ENCODE measurements at regions not wholly inside any gene's neighbourhood (a gene's known extent, or its start where the extent isn't known, plus 50 kb on each side); places are given as distances from the start of the nearest gene placed in this dataset.
"Not testable (repeated sequence)": the region's sequence is repeated elsewhere in the genome, so short reads cannot be mapped to it uniquely, and the experiment has no call there.

GRCh38 chr6:12622566-12622965 is 94.0 kb upstream of the PHACTR1 start:
- DNase-seq (ENCODE audit: low read depth, low spot score), result no peak

GRCh38 chr6:12624142-12624837 is 92.3 kb upstream of the PHACTR1 start:
- no peak for DNase-seq (ENCODE audit: low read depth, low spot score)
- H3K4me3 ChIP-seq (ENCODE audit: low read length), result no peak overlapping the region

More at GRCh38 chr6:12622566-12622965, 94.0 kb upstream of the PHACTR1 start:
- no peak overlapping the region for H3K4me3 ChIP-seq (ENCODE audit: low read length)

DNA sequence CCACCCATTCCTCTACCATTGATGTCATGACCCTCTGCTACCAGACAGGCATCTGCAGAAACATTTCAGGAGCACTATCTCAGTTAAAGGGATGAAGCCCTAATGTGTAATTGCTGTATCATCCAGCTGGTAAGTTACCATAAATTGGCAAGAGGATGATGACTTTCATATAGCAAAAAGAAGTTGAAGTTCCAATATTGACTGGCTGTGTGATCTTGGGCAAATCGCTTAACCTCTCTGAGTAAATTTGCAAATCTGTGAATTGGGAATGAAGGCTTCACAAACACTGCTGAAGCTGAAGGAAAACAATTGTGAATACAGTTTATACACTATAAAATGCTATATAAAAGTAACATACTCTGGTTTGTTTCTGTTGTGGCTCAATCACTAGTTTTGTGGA is 89.5 kb upstream of the PHACTR1 start:
- H3K4me3 ChIP-seq (ENCODE audit: low read length), result no peak overlapping the region
- no peak for DNase-seq (ENCODE audit: low read depth, low spot score)

DNA sequence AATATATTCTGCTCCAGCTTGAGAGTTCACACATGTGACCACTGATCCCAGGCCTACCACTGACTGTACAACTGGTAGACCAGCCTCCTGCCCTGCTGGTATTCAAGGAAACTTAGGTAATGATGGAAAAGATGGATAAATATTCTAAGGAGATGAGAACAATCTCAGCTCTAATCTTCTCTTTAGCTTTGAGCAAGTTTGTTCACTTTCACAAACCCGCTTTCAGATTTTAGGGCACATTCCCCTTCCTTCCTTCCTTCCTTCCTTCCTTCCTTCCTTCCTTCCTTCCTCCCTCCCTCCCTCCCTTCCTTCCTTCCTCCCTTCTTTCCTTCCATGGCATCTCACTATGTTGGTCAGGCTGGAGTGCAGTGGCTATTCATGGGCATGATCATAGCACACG is 88.2 kb upstream of the PHACTR1 start:
- H3K4me3 ChIP-seq (ENCODE audit: low read length), result no peak overlapping the region

GRCh38 chr6:12633746-12634145 is 82.8 kb upstream of the PHACTR1 start:
- H3K4me3 ChIP-seq (ENCODE audit: low read length); DNase-seq (ENCODE audit: low read depth, low spot score): not testable (repeated sequence)

More for the DNA sequence above, 88.2 kb upstream of the PHACTR1 start:
- DNase-seq (ENCODE audit: low read depth, low spot score), result no peak

DNA sequence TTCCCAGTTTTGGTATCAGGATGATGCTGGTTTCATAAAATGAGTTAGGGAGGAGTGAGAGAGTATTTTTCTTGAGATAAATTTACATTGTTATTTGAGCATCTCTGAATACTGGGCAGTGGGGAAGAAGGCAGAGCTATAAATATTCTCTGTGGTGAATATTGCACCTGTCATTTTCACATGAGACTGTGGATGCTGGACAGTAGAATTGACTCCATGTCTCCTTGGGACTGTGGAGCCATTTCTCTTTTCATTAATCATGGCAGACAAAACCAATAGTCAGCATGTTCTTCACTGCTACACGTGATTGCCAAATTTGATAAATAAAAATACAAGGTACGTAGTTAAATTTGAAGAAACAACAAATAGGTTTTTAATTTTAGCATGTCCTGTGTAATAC is 81.2 kb upstream of the PHACTR1 start:
- H3K4me3 ChIP-seq (ENCODE audit: low read length), result no peak overlapping the region
- no peak for DNase-seq (ENCODE audit: low read depth, low spot score)

DNA sequence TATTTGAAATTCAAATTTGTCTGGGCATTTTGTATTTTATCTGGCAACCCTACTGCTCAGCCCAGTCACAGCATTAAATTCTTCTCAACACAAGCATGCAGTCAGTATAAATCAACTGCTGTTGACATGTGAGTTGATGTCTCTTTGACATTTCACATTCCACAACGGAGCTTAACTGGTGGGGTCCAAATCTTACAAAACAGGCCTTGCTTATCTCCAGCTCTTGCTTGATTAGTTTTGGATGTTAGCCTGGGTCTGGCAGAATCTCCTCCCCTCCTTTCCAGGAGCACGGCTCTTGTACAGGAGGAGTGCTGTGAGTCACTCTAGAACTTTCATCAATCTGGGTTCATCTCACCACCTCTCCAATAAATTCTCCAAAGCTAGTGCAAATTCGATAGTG is 80.8 kb upstream of the PHACTR1 start:
- H3K4me3 ChIP-seq (ENCODE audit: low read length), result no peak overlapping the region
- DNase-seq (ENCODE audit: low read depth, low spot score), result no peak

DNA sequence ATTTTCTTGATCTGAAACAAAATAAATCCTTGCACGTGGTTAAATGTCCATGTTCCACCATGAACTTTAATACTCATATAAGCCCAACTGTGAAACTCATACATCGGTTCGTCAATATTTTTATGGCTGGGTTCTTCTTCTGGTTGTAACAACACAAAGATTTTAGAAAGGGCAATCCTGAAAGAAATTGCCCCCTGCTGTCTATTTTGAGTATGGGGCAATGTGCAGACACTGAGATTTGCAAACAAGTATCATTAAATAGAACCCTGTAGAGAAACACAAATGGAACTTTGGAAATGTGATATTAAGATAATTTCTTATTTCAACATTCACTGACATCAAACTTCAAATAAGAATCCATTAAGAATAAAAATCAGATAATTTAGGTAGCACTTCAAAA is 80.2 kb upstream of the PHACTR1 start:
- no peak overlapping the region for H3K4me3 ChIP-seq (ENCODE audit: low read length)
- DNase-seq (ENCODE audit: low read depth, low spot score), result no peak

DNA sequence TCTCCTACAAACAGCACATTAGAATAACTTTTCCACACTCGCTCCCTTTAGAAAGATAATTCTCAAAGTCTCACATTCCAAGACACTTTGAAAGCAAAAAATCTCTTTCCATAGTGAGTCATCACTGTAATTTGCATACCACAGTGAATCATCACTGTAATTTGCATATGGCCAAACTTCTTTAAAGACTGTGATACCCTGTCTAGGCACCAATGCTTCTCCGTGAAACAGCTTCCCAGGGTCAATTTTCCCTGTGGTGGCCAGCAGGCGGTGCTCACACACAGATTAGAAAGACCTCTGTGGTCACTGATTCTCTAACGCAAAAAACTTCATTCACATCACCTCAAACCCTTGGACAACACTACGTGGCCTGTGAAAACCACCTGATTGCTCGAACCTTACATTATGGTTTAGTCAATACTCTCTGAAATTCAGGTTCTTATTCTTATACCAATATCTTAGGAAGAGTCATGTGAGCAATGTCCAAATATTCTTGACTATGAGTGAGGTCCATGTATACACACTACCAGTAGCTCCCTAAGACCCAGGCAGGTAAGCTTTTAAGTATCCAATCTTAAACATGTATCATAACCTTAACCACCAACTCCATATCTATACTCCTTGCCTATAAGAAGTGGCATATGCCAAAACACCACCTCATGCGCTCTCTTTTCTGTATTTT is 78.5 kb upstream of the PHACTR1 start:
- H3K4me3 ChIP-seq (ENCODE audit: low read length), result no peak overlapping the region
- peak; percentile 29 for DNase-seq (ENCODE audit: low read depth, low spot score)

- DNase-seq (ENCODE audit: low read depth, low spot score), result no peak
- H3K4me3 ChIP-seq (ENCODE audit: low read length), result no peak overlapping the region
Observed at GRCh38 chr6:12640438-12640837, 76.1 kb upstream of the PHACTR1 start.

GRCh38 chr6:12641785-12642184 is 74.8 kb upstream of the PHACTR1 start:
- DNase-seq (ENCODE audit: low read depth, low spot score); H3K4me3 ChIP-seq (ENCODE audit: low read length): not testable (repeated sequence)

GRCh38 chr6:12645941-12646340 is 70.6 kb upstream of the PHACTR1 start:
- H3K4me3 ChIP-seq (ENCODE audit: low read length), result no peak overlapping the region
- DNase-seq (ENCODE audit: low read depth, low spot score), result no peak

DNA sequence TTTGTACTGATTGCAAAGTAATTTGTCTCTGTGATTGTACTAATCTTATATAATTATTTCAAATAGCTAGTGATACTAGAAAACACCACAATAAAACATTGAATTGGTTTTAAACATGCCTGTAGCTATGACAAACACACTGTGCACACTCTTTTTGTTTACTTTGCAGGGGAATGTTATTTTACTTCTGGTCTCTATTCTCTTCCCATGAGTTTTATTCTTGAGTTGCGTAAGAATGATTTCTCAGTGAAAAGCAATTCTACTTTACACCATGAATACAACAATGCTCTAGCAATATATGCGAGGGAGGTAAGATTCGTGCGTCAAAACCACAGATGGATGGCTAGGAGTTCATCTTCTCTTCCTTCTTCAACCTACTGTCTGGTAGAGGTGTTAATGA is 68.4 kb upstream of the PHACTR1 start:
- no peak overlapping the region for H3K4me3 ChIP-seq (ENCODE audit: low read length)
- DNase-seq (ENCODE audit: low read depth, low spot score), result no peak

DNA sequence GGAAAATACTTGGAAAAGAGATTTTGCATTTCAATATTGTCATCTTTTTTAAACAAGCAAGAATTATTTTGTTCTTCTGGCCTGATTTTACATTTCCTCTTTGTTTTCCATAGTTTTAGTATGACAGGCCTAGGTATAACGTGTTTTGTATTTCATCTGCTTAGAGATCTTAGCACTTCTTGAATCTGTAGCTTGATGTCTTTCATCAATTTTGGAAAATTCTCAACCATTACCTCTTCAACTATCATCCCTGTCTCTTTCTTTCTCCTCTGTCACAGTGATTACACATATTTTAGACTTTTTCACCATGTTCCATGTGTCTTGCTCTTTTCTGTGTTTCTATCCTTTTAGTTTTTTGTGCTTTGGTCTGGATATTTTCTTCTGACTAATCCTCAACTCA is 67.2 kb upstream of the PHACTR1 start:
- H3K4me3 ChIP-seq (ENCODE audit: low read length), result no peak overlapping the region
- no peak for DNase-seq (ENCODE audit: low read depth, low spot score)

DNA sequence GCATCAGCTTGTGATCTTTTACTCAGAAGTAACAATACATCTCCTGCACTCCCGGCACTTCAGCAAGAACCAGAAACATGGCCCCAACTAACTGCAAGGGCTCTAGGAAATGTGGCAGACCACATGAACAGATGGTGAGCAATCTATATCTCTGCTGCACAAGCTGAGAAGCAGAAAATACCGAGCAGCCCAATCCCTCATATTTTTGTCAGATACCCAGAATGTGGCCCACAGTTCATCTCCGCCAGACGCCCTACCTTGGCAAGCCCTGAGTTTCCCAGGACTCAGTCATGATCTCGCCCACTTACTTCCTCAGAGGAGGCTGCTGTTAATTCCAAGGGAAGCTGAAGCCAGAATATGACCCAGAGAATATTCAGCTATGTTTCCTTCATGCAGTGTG is 63.1 kb upstream of the PHACTR1 start:
- DNase-seq (ENCODE audit: low read depth, low spot score), result peak; percentile 87
- no peak overlapping the region for H3K4me3 ChIP-seq (ENCODE audit: low read length)

GRCh38 chr6:12654107-12654506 is 62.5 kb upstream of the PHACTR1 start:
- H3K4me3 ChIP-seq (ENCODE audit: low read length), result no peak overlapping the region
- no peak for DNase-seq (ENCODE audit: low read depth, low spot score)

- H3K4me3 ChIP-seq (ENCODE audit: low read length), result no peak overlapping the region
- no peak for DNase-seq (ENCODE audit: low read depth, low spot score)
Observed at GRCh38 chr6:12654514-12654913, 62.1 kb upstream of the PHACTR1 start.

DNA sequence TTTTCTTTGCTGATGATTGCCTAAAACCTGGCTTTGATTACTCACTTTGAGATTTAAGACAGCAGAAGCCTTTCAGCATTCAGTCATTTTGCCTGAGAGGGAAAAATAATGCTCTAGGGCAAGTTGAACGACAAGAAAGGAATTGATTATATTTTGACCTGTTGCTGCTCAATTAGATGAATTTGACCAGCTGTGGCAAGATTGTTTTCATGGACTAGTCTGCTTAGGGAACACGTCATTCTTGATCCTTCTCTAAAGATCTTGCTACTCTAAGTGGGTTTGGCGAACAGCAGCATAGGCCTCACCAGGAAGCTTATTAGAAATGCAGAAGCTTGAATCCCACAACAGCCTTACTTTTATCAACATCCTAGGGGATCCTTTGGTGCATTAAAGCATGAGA is 59.7 kb upstream of the PHACTR1 start:
- H3K4me3 ChIP-seq (ENCODE audit: low read length), result no peak overlapping the region
- DNase-seq (ENCODE audit: low read depth, low spot score), result no peak

GRCh38 chr6:12657884-12658283 is 58.7 kb upstream of the PHACTR1 start:
- DNase-seq (ENCODE audit: low read depth, low spot score), result no peak
- H3K4me3 ChIP-seq (ENCODE audit: low read length), result no peak overlapping the region

DNA sequence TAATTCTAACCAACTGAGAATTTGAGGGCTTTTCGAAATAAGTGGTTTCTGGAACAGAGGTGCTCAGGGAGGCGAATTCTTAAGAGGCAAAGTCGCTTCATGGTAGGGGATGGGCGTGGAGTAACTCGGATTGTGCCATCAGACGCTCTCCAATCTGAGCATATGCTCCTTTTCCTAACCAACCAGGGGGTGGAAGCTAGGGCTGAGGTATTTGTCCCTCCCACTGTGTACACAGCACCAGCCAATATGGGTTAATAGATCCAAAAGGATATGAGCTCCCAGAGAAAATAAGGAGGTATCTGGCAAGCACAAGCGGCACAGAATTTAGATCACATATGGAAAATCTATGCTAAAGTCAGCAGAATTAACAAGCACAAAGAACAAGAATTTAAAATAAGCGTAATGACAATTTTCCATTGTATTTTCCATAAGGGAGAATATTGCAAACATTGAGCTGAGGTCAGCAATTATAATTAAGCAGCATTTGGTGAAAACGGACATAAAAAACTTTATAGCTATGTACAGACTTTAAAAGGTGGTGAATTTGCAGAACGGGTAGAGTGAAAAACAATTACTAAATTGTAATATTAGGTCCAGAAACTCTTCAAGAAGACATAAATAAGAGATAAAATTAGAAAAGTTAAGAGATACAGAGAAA is 55.0 kb upstream of the PHACTR1 start:
- DNase-seq (ENCODE audit: low read depth, low spot score), result no peak
- H3K4me3 ChIP-seq (ENCODE audit: low read length), result no peak overlapping the region
